Lung (tissue), 11 donors: ENCODE measurements at regions not wholly inside any gene's neighbourhood (a gene's known extent, or its start where the extent isn't known, plus 50 kb on each side); places are given as distances from the start of the nearest gene placed in this dataset.

Experiments used
- ATAC-seq: fragments of 200-7000 bp; cut with Tn5 transposase; one replicate; pipeline ENCODE4 v1.9.1; 2020; ENCODE audit warnings: moderate number of reproducible peaks; ENCODE audit not compliant: insufficient read depth, low FRiP score
- DNase-seq, 3 donors: peaks; one replicate each; pipeline ENCODE4 v3.0.0-alpha.2; 2013 to 2017
- H3K27ac ChIP-seq, 2 donors: one replicate each; pipeline ENCODE4 v1.5.1; 2013; ENCODE audit warnings: mild to moderate bottlenecking in 2 of 2, moderate library complexity in 2 of 2, control low read depth in 1 of 2, inconsistent platforms in 1 of 2, low read depth in 1 of 2, low read length in 1 of 2
- H3K27me3 ChIP-seq, 3 donors: one replicate each; pipeline ENCODE4 v1.5.1; 2013; ENCODE audit warnings: low read length in 2 of 3; ENCODE audit not compliant: control insufficient read depth in 3 of 3, insufficient read depth in 3 of 3
- H3K36me3 ChIP-seq, 4 donors: one replicate each; pipeline ENCODE4 v1.5.1; 2013; ENCODE audit warnings: low read length in 4 of 4, mild to moderate bottlenecking in 1 of 4, moderate library complexity in 1 of 4; ENCODE audit not compliant: control insufficient read depth in 4 of 4, insufficient read depth in 4 of 4
- H3K4me1 ChIP-seq, 5 donors: one replicate each; pipeline ENCODE4 v1.5.1; 2013; ENCODE audit warnings: low read length in 5 of 5, mild to moderate bottlenecking in 2 of 5, moderate library complexity in 1 of 5; ENCODE audit not compliant: control insufficient read depth in 5 of 5, insufficient read depth in 5 of 5
- H3K4me3 ChIP-seq: one replicate; pipeline ENCODE4 v1.5.1; 2013; ENCODE audit warnings: mild to moderate bottlenecking, control low read depth, moderate library complexity
- H3K9ac ChIP-seq, 2 donors: one replicate each; pipeline ENCODE4 v1.5.1; 2013; ENCODE audit warnings: low read length in 2 of 2, control low read depth in 1 of 2; ENCODE audit not compliant: insufficient read depth in 1 of 2
- H3K9me3 ChIP-seq, 4 donors: one replicate each; pipeline ENCODE4 v1.5.1; 2013; ENCODE audit warnings: low read length in 3 of 4, mild to moderate bottlenecking in 1 of 4, moderate library complexity in 1 of 4; ENCODE audit not compliant: control insufficient read depth in 4 of 4, insufficient read depth in 3 of 4
- WGBS, 2 donors: extraction: QIAGEN DNeasy Blood & Tissue Kit; methylation state at CpG; one replicate each; pipeline ENCODE4 v1.1.7; 2013; 5-methylcytosine and 5-hydroxymethylcytosine counted together
- TF ChIP-seq, protein P1 (sequence below): IDR thresholded peaks from 2 replicates; pipeline ENCODE4 v1.5.1; 2012; ENCODE audit warnings: mild to moderate bottlenecking; ENCODE audit errors: control extremely low read depth, extremely low read depth
- donor health status: control.
- donor health status: control.
- donor health status: Bipolar disorder and iron deficiency.
- donor health status: healthy.
- donor health status: DM: yes; HTN: yes; CAD: no.

DNA sequence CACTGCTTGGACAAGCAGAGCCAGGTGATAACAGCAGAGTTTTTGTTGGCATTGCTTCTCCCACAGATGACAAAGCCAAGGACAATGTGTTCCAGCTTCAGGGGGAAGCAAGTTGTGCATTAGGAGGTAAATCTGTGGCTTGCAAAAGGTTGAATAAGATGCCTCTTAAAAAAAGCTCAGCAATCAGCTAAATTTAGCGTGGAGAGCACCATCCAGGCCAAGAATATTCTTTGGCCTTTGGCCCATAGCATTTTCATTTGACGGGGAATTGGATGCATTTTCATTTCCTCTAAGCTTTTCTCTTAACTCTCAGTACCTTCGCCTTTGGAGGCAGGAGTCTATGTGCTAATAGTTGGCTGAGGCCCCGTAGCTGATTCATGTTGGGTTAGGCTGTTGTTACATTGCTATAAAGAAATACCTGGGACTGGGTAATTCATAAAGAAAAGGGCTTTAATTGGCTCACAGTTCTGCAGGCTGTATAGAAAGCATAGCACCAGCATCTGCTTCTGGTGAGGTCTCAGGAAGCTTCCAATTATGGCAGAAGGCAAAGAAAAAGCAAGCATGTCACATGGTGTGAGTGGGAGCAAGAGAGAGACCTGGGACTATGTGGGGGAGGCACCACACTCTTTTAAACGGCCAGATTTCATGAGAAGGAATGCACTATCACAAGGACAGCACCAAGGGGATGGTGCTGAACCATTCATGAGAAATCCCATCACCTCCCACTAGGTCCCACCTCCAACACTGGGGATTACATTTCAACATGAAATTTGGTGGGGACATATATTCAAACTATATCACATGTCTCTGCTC lies 350.1 kb upstream of the C11orf87 start:
- Histone ChIP-seq H3K4me3 (no peak overlapping the region), H3K9ac (no peak overlapping the region), H3K4me1 (peaks cover 0 to 4% (median 0%) of the 10 kb centered on the region in 5 donors), H3K9me3 (peaks cover 0 to 7% (median 1%) of the 10 kb centered on the region in 4 donors), H3K36me3 (no peaks in the 10 kb centered on the region), H3K27ac (peak overlapping the region in 1 of 2 donors; percentile 66), H3K27me3 (no peaks in the 10 kb centered on the region)
- DNase-seq (peak in 1 of 3 donors; percentile 31), ATAC-seq (peak; percentile 62)
- 63 to 79% methylated on average over 5 of the region's 5 CpGs for WGBS, 2 donors
- TF ChIP-seq, protein P1, sequence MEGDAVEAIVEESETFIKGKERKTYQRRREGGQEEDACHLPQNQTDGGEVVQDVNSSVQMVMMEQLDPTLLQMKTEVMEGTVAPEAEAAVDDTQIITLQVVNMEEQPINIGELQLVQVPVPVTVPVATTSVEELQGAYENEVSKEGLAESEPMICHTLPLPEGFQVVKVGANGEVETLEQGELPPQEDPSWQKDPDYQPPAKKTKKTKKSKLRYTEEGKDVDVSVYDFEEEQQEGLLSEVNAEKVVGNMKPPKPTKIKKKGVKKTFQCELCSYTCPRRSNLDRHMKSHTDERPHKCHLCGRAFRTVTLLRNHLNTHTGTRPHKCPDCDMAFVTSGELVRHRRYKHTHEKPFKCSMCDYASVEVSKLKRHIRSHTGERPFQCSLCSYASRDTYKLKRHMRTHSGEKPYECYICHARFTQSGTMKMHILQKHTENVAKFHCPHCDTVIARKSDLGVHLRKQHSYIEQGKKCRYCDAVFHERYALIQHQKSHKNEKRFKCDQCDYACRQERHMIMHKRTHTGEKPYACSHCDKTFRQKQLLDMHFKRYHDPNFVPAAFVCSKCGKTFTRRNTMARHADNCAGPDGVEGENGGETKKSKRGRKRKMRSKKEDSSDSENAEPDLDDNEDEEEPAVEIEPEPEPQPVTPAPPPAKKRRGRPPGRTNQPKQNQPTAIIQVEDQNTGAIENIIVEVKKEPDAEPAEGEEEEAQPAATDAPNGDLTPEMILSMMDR: no peak

DNA sequence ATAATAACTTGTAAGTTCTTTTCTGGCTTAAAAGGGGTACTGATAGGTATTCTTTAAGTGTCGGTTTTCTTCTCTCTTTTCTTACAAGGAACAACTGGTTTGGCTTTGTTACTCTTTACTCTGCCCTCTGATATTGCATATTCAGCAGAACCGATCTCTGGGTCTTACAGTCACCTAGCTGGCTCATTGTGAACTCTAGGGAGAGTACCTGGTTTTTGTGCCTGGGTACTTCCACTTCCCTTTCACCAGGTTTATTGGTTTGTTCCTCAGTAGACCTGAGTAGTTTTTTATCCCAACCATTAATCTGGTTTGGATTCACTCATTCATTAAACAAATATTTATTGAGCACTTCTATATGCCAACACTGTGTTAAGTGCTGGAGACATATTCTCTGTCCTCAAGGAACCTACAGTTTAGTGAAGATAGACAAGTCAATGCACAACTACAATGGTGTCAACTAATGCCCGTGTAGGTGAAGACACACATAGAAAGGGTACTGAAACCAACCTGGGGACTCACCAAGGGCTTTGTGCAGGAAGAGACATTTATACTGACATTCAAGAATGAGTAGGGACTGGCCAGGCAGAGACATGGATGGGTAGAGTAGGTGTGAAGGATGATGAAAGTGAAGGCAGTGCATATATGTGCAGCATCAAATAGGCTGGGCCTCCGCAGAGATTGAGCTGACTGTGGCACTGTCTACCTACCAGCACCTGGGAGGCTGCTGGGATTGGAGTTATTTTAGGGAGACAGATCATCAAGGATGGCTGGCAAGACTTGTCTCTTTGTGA lies 348.8 kb upstream of the C11orf87 start:
- WGBS, 2 donors: 91 to 94% methylated on average over 4 of the region's 4 CpGs
- H3K36me3 ChIP-seq: no peaks in the 10 kb centered on the region
- H3K4me3 ChIP-seq: no peak overlapping the region
- H3K4me1 ChIP-seq: peaks cover 0 to 4% (median 0%) of the 10 kb centered on the region in 5 donors
- H3K9ac ChIP-seq: no peak overlapping the region
- DNase-seq (no peak), ATAC-seq (no peak)
- H3K27ac ChIP-seq: no peak overlapping the region
- no peaks in the 10 kb centered on the region for H3K27me3 ChIP-seq
- TF ChIP-seq, protein P1: no peak
- H3K9me3 ChIP-seq: peaks cover 0 to 5% (median 1%) of the 10 kb centered on the region in 4 donors

DNA sequence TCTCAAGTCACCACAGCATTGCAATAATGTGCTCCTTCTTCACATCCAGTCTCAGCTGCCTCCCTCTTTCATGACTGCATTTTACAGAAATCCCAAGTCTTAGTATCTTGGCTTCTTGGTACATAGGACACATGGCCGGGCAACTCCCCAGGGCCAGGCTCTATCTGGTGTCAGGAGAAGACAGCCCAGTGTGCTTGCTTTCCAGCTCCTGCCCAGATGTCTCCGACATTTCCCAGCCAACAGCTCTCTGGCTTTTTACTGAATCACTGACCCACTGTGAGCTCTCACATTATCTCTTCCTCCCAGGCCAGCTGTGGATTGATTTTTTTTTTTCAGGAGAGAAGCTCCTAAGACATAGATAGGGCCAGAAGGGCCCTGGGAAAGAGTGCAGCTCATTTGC lies 346.0 kb upstream of the C11orf87 start:
- Histone ChIP-seq H3K36me3 (no peaks in the 10 kb centered on the region), H3K4me3 (no peak overlapping the region), H3K9ac (no peak overlapping the region), H3K27ac (peak overlapping the region in 1 of 2 donors; percentile 38), H3K4me1 (peaks cover 0 to 4% (median 0%) of the 10 kb centered on the region in 5 donors), H3K27me3 (no peaks in the 10 kb centered on the region), H3K9me3 (peaks cover 0 to 3% (median 0%) of the 10 kb centered on the region in 4 donors)
- WGBS, 2 donors: 86 to 91% methylated on average over 2 of the region's 2 CpGs
- DNase-seq: no peak
- ATAC-seq: no peak
- TF ChIP-seq, protein P1: no peak
